ENCODE measurements at regions not wholly inside any gene's neighbourhood (a gene's known extent, or its start where the extent isn't known, plus 50 kb on each side); places are given as distances from the start of the nearest gene placed in this dataset.

GRCh38 chr11:23873406-23873805 is 623.4 kb upstream of the LUZP2 start:
- TF ChIP-seq CTCF (IDR thresholded peaks at IDR 0.05) (no peak), POLR2A (IDR thresholded peaks at IDR 0.05) (no peak), EP300 (IDR thresholded peaks at IDR 0.05) (no peak)

Data from suprapubic skin (tissue), 3 donors.